H7 (cell line): ENCODE measurements at regions not wholly inside any gene's neighbourhood (a gene's known extent, or its start where the extent isn't known, plus 50 kb on each side); places are given as distances from the start of the nearest gene placed in this dataset.
"Not testable (repeated sequence)": the region's sequence is repeated elsewhere in the genome, so short reads cannot be mapped to it uniquely, and the experiment has no call there.

Source experiments
- DNase-seq: peaks from one replicate; pipeline ENCODE4 v3.0.0; 2012
- H3K27me3 ChIP-seq: 2 replicates; pipeline ENCODE4 v1.6.0; 2011; ENCODE audit warnings: mild to moderate bottlenecking, low read length; ENCODE audit not compliant: control insufficient read depth, insufficient read depth
- H3K36me3 ChIP-seq: replicated peaks from 2 replicates; pipeline ENCODE4 v1.5.1; 2011; ENCODE audit warnings: low read length; ENCODE audit not compliant: control insufficient read depth, insufficient read depth
- H3K4me3 ChIP-seq: 2 replicates; pipeline ENCODE4 v1.5.1; 2011; ENCODE audit warnings: low read depth, mild to moderate bottlenecking, control low read depth, low read length, moderate library complexity; ENCODE audit not compliant: insufficient read depth

GRCh38 chr6:140806431-140806830, 1326.3 kb upstream of the GJE1 start:
- no peak overlapping the region for H3K4me3 ChIP-seq
- no peaks in the 10 kb centered on the region for H3K27me3 ChIP-seq
- H3K36me3 ChIP-seq: no peaks in the 10 kb centered on the region
- no peak for DNase-seq

- H3K4me3 ChIP-seq: no peak overlapping the region
- no peaks in the 10 kb centered on the region for H3K36me3 ChIP-seq
- DNase-seq: no peak
- H3K27me3 ChIP-seq: no peaks in the 10 kb centered on the region
Observed at GRCh38 chr6:140794544-140794943, 1338.2 kb upstream of the GJE1 start.

DNA sequence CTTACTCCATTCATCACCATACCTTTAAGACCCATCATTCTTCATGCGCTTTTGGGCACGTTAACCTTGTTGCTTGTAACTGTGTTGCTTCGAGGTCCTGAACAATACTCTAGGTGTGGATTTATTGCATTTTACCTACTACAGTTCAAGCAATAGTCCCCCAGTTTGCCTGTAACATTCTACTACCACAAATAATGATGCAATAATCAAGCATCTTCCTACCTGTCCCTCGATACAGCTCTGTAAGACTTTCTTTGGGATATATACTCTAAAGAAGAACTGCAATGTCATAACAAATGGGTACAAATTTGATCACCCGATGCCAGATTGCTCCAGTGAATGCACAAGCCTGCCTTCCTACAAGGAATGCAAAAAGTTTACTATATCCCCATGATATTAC, 1342.6 kb upstream of the GJE1 start:
- DNase-seq: no peak
- Histone ChIP-seq H3K27me3 (no peaks in the 10 kb centered on the region), H3K4me3 (no peak overlapping the region), H3K36me3 (no peaks in the 10 kb centered on the region)

DNA sequence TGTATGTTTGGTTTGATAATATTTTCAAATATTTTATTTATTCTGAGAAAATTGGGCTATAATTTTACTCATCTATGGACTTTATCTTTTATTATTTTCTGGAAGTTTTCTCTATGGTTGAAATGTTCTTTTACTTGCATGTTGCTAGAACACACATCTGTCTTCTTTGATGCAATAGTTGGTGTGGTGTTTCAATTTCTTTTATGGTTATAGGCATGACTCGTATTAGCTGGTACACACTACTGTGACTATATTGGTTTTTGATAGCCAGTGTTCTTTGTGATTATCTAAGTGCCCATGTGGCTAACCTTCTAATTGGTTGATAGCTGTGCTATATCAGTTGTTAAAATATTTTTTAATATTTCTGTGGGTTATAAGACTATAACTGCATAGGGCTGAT, 1343.3 kb upstream of the GJE1 start:
- Histone ChIP-seq H3K4me3 (no peak overlapping the region), H3K27me3 (no peaks in the 10 kb centered on the region), H3K36me3 (no peaks in the 10 kb centered on the region)
- no peak for DNase-seq

DNA sequence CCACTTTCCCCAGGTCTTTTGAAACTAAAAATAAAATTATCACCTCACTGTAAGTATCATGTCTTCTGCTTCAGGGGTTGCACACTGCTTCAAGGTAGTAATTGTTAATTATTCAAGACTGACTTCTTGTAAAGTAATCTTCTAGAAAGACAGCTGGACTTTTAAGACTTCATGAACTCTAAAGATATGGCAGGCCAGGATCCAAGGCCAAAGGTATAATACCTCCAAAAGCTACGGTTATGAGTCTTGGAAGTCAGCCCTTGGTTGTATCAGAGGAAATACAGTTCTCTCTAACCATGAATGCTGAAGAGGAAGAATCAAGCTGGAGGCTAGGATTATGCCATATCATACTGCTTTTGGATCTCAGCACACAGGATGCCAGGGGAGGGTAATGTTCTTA, 1346.8 kb upstream of the GJE1 start:
- no peak for DNase-seq
- Histone ChIP-seq H3K4me3 (no peak overlapping the region), H3K36me3 (no peaks in the 10 kb centered on the region), H3K27me3 (no peaks in the 10 kb centered on the region)

GRCh38 chr6:140784573-140784972, 1348.2 kb upstream of the GJE1 start:
- Histone ChIP-seq H3K27me3 (no peaks in the 10 kb centered on the region), H3K36me3 (no peaks in the 10 kb centered on the region), H3K4me3 (no peak overlapping the region)
- DNase-seq: no peak

GRCh38 chr6:140783504-140783903, 1349.2 kb upstream of the GJE1 start:
- H3K27me3 ChIP-seq, DNase-seq, H3K4me3 ChIP-seq, H3K36me3 ChIP-seq: not testable (repeated sequence)

DNA sequence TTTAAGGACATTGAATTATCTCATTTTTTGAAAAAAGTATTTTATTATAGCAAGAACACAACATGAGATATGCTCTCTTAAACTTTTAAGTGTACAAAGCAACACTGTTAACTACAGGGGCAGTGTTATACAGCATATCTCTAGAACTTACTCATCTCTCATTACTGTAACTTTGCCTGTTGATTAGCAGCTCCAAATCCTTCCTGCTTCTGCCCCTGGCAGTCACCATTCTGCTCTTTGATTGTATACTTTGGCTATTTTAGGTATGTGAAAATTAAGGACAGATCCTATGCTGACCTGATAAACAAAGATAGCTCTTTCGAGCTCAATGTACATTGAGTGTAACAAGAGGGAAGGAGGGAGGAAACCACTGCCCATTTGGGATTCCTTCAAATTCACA, 1349.8 kb upstream of the GJE1 start:
- no peaks in the 10 kb centered on the region for H3K36me3 ChIP-seq
- no peaks in the 10 kb centered on the region for H3K27me3 ChIP-seq
- DNase-seq: no peak
- no peak overlapping the region for H3K4me3 ChIP-seq

DNA sequence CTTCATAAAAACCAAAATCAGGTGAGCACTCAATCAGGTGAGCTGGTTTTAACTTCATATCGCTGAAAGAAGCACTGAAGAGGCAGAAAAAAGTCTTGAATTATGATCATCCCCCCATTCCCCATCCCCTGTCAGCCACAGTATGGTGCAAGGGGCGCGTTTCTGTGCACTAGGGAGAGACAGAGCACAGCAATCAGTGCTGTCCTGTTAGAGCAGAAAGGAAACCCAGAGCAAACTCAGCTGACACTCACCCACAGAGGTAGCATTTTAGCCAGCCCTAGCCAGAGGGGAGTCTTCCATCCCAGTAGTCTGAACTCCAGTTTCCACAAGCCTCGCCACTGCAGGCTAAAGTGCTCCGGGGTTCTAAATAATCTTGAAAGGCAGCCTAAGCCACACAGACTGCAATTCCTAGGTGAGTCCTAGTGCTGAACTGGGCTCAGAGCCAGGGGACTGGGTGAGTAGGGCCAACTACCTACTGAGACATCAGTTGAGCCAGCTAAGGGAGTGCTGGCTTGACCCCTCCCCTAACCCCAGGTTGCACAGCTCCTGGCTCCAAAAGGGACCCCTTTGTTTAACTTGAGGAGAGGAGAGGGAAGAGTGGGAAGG, 1352.6 kb upstream of the GJE1 start:
- H3K27me3 ChIP-seq: no peaks in the 10 kb centered on the region
- no peak for DNase-seq
- no peak overlapping the region for H3K4me3 ChIP-seq
- H3K36me3 ChIP-seq: no peaks in the 10 kb centered on the region

DNA sequence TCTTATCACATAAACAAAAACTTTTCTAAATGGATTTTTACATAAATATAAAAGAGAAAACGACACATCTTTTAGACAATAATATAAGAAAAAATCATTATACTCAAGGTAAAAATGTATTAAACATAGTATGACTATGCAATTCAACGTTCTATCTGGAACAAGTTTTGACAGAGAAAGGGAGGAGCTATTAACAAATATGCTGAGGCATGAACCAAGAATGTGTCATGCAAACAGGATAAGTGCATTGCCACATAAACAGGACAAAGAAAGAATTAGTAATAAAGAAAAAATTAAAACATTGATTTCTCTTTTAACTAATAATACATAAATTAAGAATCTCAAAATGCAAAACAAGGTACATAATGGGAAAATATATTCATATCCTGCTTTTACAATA, 1353.4 kb upstream of the GJE1 start:
- Histone ChIP-seq H3K4me3 (no peak overlapping the region), H3K36me3 (no peaks in the 10 kb centered on the region), H3K27me3 (no peaks in the 10 kb centered on the region)
- no peak for DNase-seq

GRCh38 chr6:140777780-140778179, 1354.9 kb upstream of the GJE1 start:
- DNase-seq: no peak
- Histone ChIP-seq H3K4me3 (no peak overlapping the region), H3K27me3 (no peaks in the 10 kb centered on the region), H3K36me3 (no peaks in the 10 kb centered on the region)

DNA sequence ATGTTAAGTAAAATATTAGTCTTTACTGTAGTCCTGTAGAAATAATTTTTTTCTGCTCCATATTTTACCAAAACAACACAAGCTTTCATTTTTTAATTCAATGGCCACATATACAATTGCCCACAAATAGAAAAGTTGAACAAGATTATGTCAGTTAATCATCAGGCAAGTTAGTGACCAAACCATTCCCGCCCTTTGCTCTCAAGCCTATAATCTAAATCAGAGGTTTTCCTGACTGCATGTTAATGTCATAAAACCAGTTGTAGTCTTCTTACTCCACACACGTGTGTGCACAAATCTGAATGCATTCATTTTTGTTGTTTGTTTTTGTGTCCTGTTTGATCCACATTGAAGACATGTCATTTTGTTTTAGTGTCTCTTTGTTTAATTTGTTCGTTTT, 1357.7 kb upstream of the GJE1 start:
- Histone ChIP-seq H3K27me3 (no peaks in the 10 kb centered on the region; the same call in 1 of the 2 replicates), H3K36me3 (no peaks in the 10 kb centered on the region), H3K4me3 (no peak overlapping the region)
- DNase-seq: no peak

DNA sequence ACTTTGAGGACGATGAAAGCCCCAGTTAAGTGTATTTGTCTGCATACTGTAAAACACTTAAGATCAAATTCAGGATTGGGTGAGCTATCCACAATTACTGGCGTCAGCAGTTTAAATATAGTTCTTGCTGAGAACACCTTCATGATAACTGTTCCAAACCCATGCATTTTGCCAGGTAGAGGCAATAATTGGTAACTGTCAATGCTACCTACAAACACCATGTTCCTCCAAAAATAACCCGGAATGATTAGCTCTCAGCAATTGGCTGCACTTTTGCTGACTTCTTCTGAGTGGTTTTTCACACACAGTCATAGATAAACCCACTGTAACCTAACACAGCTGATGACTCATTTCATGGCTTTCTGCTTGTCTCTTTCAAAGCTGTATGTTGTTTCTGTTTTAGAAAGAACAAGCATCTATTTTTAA, 1358.6 kb upstream of the GJE1 start:
- no peaks in the 10 kb centered on the region for H3K36me3 ChIP-seq
- no peak overlapping the region for H3K4me3 ChIP-seq
- DNase-seq: no peak
- H3K27me3 ChIP-seq: no peaks in the 10 kb centered on the region; the same call in 1 of the 2 replicates

DNA sequence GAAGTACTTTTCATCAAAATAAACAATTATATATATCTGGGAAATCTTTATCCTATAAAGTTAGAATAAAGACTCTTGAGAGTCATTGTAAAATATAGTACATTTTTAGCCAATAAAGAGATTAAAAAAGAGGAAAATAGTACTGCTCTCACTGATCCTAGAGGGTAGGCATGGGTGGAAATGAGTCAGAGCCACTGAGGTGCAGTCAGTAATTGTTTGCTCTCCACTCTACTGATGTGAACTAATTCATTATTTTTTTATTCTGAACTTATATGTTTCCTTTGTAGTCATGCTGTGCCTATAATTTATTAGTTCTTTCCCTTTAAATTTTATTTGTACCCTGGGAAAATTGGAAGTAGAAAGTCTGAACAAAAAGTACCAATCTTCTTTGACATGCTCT, 1359.4 kb upstream of the GJE1 start:
- H3K4me3 ChIP-seq: no peak overlapping the region
- no peaks in the 10 kb centered on the region; the same call in 1 of the 2 replicates for H3K27me3 ChIP-seq
- no peak for DNase-seq
- no peaks in the 10 kb centered on the region; the same call in 1 of the 2 replicates for H3K36me3 ChIP-seq

DNA sequence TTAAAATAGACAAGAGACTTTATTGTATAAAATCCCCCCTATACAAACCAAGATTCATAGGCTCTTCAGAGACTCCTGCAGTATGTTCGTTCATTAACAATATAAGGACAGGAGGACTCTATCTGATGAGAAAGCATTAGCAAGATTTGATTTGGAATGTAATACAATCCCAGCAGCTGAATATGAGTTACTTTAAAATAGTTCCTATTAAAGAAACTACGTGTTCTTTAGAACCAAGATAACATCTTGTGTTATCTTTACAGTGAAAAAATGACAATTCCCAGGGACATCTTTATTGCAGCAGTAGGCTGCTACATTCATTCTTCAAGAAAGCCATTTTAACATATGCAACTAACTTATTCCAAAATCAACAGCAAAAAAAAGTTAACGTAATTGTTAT, 1360.1 kb upstream of the GJE1 start:
- DNase-seq: no peak
- H3K27me3 ChIP-seq: no peaks in the 10 kb centered on the region; the same call in 1 of the 2 replicates
- H3K4me3 ChIP-seq: no peak overlapping the region
- no peaks in the 10 kb centered on the region; the same call in 1 of the 2 replicates for H3K36me3 ChIP-seq

DNA sequence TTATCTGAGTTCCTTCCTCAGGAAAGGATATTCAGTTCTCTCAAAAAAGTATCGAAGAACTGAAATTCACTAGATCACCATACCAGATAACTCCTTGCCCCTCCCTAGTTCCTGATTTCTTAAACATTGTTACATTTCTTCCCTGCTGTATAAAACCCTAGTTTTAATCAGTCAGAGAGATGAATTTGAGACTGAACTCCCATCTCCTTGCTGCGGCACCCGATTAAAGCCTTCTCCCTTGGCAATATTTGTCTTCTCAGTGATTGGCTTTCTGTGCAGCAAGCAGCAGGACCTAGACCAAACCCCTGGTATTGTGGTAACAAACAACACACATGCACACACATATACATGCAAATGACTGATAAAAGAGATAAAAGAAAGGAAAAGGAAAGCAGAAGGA, 1364.6 kb upstream of the GJE1 start:
- H3K36me3 ChIP-seq: no peaks in the 10 kb centered on the region; the same call in 1 of the 2 replicates
- no peak for DNase-seq
- H3K4me3 ChIP-seq: no peak overlapping the region
- H3K27me3 ChIP-seq: no peaks in the 10 kb centered on the region; the same call in 1 of the 2 replicates
